Body of pancreas (tissue), 4 donors: ENCODE measurements at regions not wholly inside any gene's neighbourhood (a gene's known extent, or its start where the extent isn't known, plus 50 kb on each side); places are given as distances from the start of the nearest gene placed in this dataset.

ENCODE experiments used
- ATAC-seq: fragments of 150-250 bp; one replicate; pipeline ENCODE4 v1.9.1; 2016
- DNase-seq, 4 donors: peaks; one replicate each; pipeline ENCODE4 v3.0.0-alpha.2; 2019
- H3K27ac ChIP-seq, 4 donors: fragments of 200-600 bp; sonication (generic); 1 replicate in 3 of 4; 2 replicates in 1 of 4; pipeline versions ENCODE4 v1.5.1 to v1.6.1; 2016 to 2019; ENCODE audit warnings: mild to moderate bottlenecking in 1 of 4, mixed read lengths in 1 of 4, moderate library complexity in 1 of 4
- H3K27me3 ChIP-seq, 2 donors: fragments of 200-600 bp; sonication (generic); one replicate each; pipeline ENCODE4 v1.6.0; 2016; ENCODE audit warnings: mild to moderate bottlenecking in 1 of 2
- H3K36me3 ChIP-seq, 2 donors: fragments of 200-600 bp; sonication (generic); replicated peaks in 1 of 2; 2 replicates each; pipeline ENCODE4 v1.5.1; 2016; ENCODE audit warnings: low read depth in 2 of 2; ENCODE audit not compliant: insufficient read depth in 1 of 2
- H3K4me1 ChIP-seq: fragments of 200-600 bp; sonication (generic); one replicate; pipeline ENCODE4 v1.6.0; 2016
- H3K4me3 ChIP-seq, 2 donors: fragments of 200-600 bp; sonication (generic); 1 replicate in 1 of 2; 2 replicates in 1 of 2; pipeline ENCODE4 v1.5.1; 2016 to 2019
- H3K9me3 ChIP-seq, 3 donors: fragments of 200-600 bp; sonication (generic); 1 replicate in 2 of 3; 2 replicates in 1 of 3; pipeline ENCODE4 v1.5.1; 2016
- POLR2A ChIP-seq, 3 donors: fragments of 450-650 bp; IDR thresholded peaks; one replicate each; pipeline ENCODE4 v1.6.1; 2016; ENCODE audit warnings: antibody characterized with exemption in 3 of 3, mild to moderate bottlenecking in 2 of 3
- WGBS, 2 donors: methylation state at CpG; one replicate each; pipeline ENCODE4 v1.1.5; 2017; 5-methylcytosine and 5-hydroxymethylcytosine counted together
- intact Hi-C: fragments of 100-400 bp; cut with DNase I; formaldehyde crosslinking; loops from one replicate; pipeline ENCODE4 v1.15.1; 2023
- TF ChIP-seq, protein P1 (sequence below), 7 experiments: fragments of 450-650 bp in 4 of 7; fragments of 200-600 bp in 3 of 7; sonication (generic) in 3 of 7; IDR thresholded peaks; one replicate each; pipeline ENCODE4 v1.5.1; 2016 to 2019; ENCODE audit warnings: antibody characterized with exemption in 7 of 7

DNA sequence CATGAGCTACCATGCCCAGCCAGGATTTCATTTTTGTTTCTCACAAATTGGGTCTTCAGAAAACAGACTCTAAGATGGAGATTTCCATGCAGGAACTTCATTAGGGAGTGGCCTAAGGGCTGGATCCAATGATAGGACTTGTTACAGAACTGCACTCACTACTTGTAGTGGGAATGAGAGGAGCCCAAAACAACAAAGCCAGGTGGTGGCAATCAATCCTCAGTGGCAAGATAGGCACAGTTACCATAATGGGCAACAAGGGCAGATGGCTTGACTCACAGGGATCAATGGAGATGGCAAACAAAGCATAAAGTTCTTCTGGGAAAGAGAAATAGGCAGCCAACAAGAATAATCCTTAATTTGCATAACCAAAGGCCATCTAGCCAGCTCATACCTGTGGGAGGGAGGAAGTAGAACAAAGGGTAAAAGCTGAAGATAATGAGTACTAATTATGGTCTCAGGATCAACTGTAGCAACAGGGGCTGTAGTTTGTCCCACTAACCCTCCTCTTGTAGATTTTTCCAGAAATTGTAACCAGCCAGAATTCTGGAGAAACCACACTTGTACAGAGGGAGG, 72.8 kb upstream of the MAPK10 start:
- H3K27ac ChIP-seq: peak overlapping the region in 1 of 4 donors; percentile 22
- intact Hi-C loops: no loop called here
- ATAC-seq: peak; percentile 85
- H3K36me3 ChIP-seq: no peaks in the 10 kb centered on the region
- peak; percentile 28 to 76 (median 30) for DNase-seq
- no peaks in the 10 kb centered on the region for H3K27me3 ChIP-seq
- no peaks in the 10 kb centered on the region for H3K4me1 ChIP-seq
- no peak for TF ChIP-seq POLR2A (IDR thresholded peaks at IDR 0.05)
- TF ChIP-seq, protein P1, sequence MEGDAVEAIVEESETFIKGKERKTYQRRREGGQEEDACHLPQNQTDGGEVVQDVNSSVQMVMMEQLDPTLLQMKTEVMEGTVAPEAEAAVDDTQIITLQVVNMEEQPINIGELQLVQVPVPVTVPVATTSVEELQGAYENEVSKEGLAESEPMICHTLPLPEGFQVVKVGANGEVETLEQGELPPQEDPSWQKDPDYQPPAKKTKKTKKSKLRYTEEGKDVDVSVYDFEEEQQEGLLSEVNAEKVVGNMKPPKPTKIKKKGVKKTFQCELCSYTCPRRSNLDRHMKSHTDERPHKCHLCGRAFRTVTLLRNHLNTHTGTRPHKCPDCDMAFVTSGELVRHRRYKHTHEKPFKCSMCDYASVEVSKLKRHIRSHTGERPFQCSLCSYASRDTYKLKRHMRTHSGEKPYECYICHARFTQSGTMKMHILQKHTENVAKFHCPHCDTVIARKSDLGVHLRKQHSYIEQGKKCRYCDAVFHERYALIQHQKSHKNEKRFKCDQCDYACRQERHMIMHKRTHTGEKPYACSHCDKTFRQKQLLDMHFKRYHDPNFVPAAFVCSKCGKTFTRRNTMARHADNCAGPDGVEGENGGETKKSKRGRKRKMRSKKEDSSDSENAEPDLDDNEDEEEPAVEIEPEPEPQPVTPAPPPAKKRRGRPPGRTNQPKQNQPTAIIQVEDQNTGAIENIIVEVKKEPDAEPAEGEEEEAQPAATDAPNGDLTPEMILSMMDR (IDR thresholded peaks at IDR 0.05): no peak
- no peak overlapping the region for H3K4me3 ChIP-seq
- H3K9me3 ChIP-seq: no peaks in the 10 kb centered on the region

GRCh38 chr4:86439293-86439692, 79.4 kb upstream of the MAPK10 start:
- no peak overlapping the region for H3K27ac ChIP-seq
- H3K27me3 ChIP-seq: no peaks in the 10 kb centered on the region
- 43 to 70% methylated on average over 2 of the region's 2 CpGs for WGBS, 2 donors
- H3K36me3 ChIP-seq: no peaks in the 10 kb centered on the region
- ATAC-seq (no peak), DNase-seq (no peak)
- intact Hi-C loops: no loop called here
- H3K4me3 ChIP-seq: no peak overlapping the region
- H3K4me1 ChIP-seq: no peaks in the 10 kb centered on the region
- H3K9me3 ChIP-seq: no peaks in the 10 kb centered on the region
- TF ChIP-seq, protein P1 (IDR thresholded peaks at IDR 0.05): no peak
- no peak for TF ChIP-seq POLR2A (IDR thresholded peaks at IDR 0.05)

- 75 to 83% methylated on average over 3 of the region's 3 CpGs for WGBS, 2 donors
- intact Hi-C loops: no loop called here
- DNase-seq (no peak), ATAC-seq (no peak)
- Histone ChIP-seq H3K36me3 (no peaks in the 10 kb centered on the region), H3K4me3 (no peak overlapping the region), H3K4me1 (no peaks in the 10 kb centered on the region), H3K27ac (no peak overlapping the region), H3K9me3 (no peaks in the 10 kb centered on the region), H3K27me3 (no peaks in the 10 kb centered on the region)
- TF ChIP-seq, protein P1 (IDR thresholded peaks at IDR 0.05): no peak
- TF ChIP-seq POLR2A (IDR thresholded peaks at IDR 0.05): no peak
These were observed 81.5 kb upstream of the MAPK10 start for GRCh38 chr4:86441175-86441936.

- ATAC-seq (no peak), DNase-seq (no peak)
- intact Hi-C loops: no loop called here
- no peaks in the 10 kb centered on the region for H3K36me3 ChIP-seq
- TF ChIP-seq, protein P1 (IDR thresholded peaks at IDR 0.05): no peak
- no peak for TF ChIP-seq POLR2A (IDR thresholded peaks at IDR 0.05)
- H3K27ac ChIP-seq: no peak overlapping the region
- no peaks in the 10 kb centered on the region for H3K27me3 ChIP-seq
- no peaks in the 10 kb centered on the region for H3K9me3 ChIP-seq
- no peak overlapping the region for H3K4me3 ChIP-seq
- H3K4me1 ChIP-seq: no peaks in the 10 kb centered on the region
These were observed 83.0 kb upstream of the MAPK10 start for GRCh38 chr4:86442881-86443280.

GRCh38 chr4:86443495-86443894, 83.6 kb upstream of the MAPK10 start:
- DNase-seq (peak in 1 of 4 donors; percentile 4), ATAC-seq (no peak)
- WGBS, 2 donors: 70 to 75% methylated on average over 8 of the region's 8 CpGs
- Histone ChIP-seq H3K9me3 (no peaks in the 10 kb centered on the region), H3K27me3 (no peaks in the 10 kb centered on the region), H3K4me3 (no peak overlapping the region), H3K27ac (no peak overlapping the region), H3K4me1 (no peaks in the 10 kb centered on the region), H3K36me3 (no peaks in the 10 kb centered on the region)
- intact Hi-C loops: no loop called here
- TF ChIP-seq, protein P1 (IDR thresholded peaks at IDR 0.05): no peak
- TF ChIP-seq POLR2A (IDR thresholded peaks at IDR 0.05): no peak
